HG03066 (cell line): ENCODE measurements at regions not wholly inside any gene's neighbourhood (a gene's known extent, or its start where the extent isn't known, plus 50 kb on each side); places are given as distances from the start of the nearest gene placed in this dataset.

Source experiments
- ATAC-seq: cut with Tn5 transposase; IDR thresholded peaks from one replicate; pipeline ENCODE4 v1.9.1; 2021; ENCODE audit warnings: low read depth; ENCODE audit not compliant: unreplicated experiment

- no peak for ATAC-seq
Observed at GRCh38 chr3:194984622-194985021, 286.3 kb downstream of the XXYLT1 start.

- ATAC-seq: no peak
Observed at GRCh38 chr3:194985031-194985578, 285.9 kb downstream of the XXYLT1 start.

- ATAC-seq: no peak
Observed at GRCh38 chr3:194986208-194987043, 284.5 kb downstream of the XXYLT1 start.

GRCh38 chr3:194987571-194988494 is 283.1 kb downstream of the XXYLT1 start:
- ATAC-seq: no peak

GRCh38 chr3:194988495-194989165 is 282.3 kb downstream of the XXYLT1 start:
- ATAC-seq: no peak

- no peak for ATAC-seq
Observed at GRCh38 chr3:194989241-194989640, 281.7 kb downstream of the XXYLT1 start.

- ATAC-seq: no peak
Observed at GRCh38 chr3:194990454-194991337, 280.3 kb downstream of the XXYLT1 start.

- no peak for ATAC-seq
Observed at GRCh38 chr3:194991338-194991654, 279.7 kb downstream of the XXYLT1 start.

- no peak for ATAC-seq
Observed at GRCh38 chr3:194993896-194994295, 277.1 kb downstream of the XXYLT1 start.

- ATAC-seq: no peak
Observed at GRCh38 chr3:194994551-194994981, 276.4 kb downstream of the XXYLT1 start.

GRCh38 chr3:194995334-194995733 is 275.6 kb downstream of the XXYLT1 start:
- no peak for ATAC-seq

- no peak for ATAC-seq
Observed at GRCh38 chr3:194995922-194996321, 275.0 kb downstream of the XXYLT1 start.

- no peak for ATAC-seq
Observed at GRCh38 chr3:194996746-194997145, 274.2 kb downstream of the XXYLT1 start.

- no peak for ATAC-seq
Observed at GRCh38 chr3:194998417-194998816, 272.5 kb downstream of the XXYLT1 start.

- ATAC-seq: no peak
Observed at GRCh38 chr3:194998948-194999347, 272.0 kb downstream of the XXYLT1 start.

GRCh38 chr3:194999491-194999890 is 271.5 kb downstream of the XXYLT1 start:
- ATAC-seq: no peak

- no peak for ATAC-seq
Observed at GRCh38 chr3:195001261-195001660, 269.7 kb downstream of the XXYLT1 start.

GRCh38 chr3:195001961-195002861 is 268.7 kb downstream of the XXYLT1 start:
- no peak for ATAC-seq
